ENCODE measurements at regions not wholly inside any gene's neighbourhood (a gene's known extent, or its start where the extent isn't known, plus 50 kb on each side); places are given as distances from the start of the nearest gene placed in this dataset.

DNA sequence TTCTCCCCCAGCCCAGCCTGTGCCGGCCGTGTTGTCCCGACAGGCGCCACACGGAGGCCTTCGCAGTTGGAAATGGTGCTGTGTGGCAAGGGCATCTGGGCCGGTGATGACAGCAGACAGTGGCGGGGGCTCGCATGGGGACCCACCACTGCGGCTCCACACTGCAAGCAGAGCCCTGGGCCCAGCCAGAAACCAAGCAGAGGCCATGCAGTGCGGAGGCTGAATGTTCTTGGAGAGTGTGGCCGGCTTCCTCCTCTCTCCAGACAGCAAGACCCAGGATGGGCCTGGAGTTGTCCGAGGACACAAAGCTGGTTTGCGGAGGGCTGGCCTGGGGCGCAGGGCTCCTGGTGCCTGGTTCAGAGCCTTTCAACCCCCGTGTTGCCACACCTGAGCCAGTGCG lies 104.6 kb downstream of the SIK1 start:
- TF ChIP-seq POLR2A (IDR thresholded peaks at IDR 0.05), result no peak
- TF ChIP-seq, protein P1, sequence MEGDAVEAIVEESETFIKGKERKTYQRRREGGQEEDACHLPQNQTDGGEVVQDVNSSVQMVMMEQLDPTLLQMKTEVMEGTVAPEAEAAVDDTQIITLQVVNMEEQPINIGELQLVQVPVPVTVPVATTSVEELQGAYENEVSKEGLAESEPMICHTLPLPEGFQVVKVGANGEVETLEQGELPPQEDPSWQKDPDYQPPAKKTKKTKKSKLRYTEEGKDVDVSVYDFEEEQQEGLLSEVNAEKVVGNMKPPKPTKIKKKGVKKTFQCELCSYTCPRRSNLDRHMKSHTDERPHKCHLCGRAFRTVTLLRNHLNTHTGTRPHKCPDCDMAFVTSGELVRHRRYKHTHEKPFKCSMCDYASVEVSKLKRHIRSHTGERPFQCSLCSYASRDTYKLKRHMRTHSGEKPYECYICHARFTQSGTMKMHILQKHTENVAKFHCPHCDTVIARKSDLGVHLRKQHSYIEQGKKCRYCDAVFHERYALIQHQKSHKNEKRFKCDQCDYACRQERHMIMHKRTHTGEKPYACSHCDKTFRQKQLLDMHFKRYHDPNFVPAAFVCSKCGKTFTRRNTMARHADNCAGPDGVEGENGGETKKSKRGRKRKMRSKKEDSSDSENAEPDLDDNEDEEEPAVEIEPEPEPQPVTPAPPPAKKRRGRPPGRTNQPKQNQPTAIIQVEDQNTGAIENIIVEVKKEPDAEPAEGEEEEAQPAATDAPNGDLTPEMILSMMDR (IDR thresholded peaks at IDR 0.05), result no peak
